Mucosa of descending colon (tissue), 3 donors: ENCODE measurements at regions not wholly inside any gene's neighbourhood (a gene's known extent, or its start where the extent isn't known, plus 50 kb on each side); places are given as distances from the start of the nearest gene placed in this dataset.

Experiments used
- ATAC-seq: fragments of 200-7000 bp; cut with Tn5 transposase; one replicate; pipeline ENCODE4 v1.9.1; 2020; ENCODE audit warnings: mild to moderate bottlenecking, moderate library complexity
- DNase-seq, 3 donors: peaks; one replicate each; pipeline ENCODE4 v3.0.0-alpha.2; 2020
- H3K36me3 ChIP-seq: fragments of 200-600 bp; one replicate; pipeline ENCODE4 v1.8.0; 2021; ENCODE audit warnings: low read depth, mild to moderate bottlenecking
- H3K4me1 ChIP-seq: fragments of 200-600 bp; one replicate; pipeline ENCODE4 v1.8.0; 2021; ENCODE audit warnings: low read depth, mild to moderate bottlenecking
- H3K4me3 ChIP-seq: fragments of 200-600 bp; one replicate; pipeline ENCODE4 v1.8.0; 2021; ENCODE audit warnings: mild to moderate bottlenecking
- H3K9me3 ChIP-seq: fragments of 200-600 bp; one replicate; pipeline ENCODE4 v1.8.0; 2021; ENCODE audit warnings: mild to moderate bottlenecking
- intact Hi-C, 2 donors: fragments of 100-400 bp; cut with DNase I in 1 of 2; cut with micrococcal nuclease in 1 of 2; formaldehyde crosslinking; loops; one replicate each; pipeline versions ENCODE4 v1.11.0 to v1.11.1; 2022; cut with DNase I, micrococcal nuclease
- TF ChIP-seq, protein P1 (sequence below): fragments of 200-600 bp; IDR thresholded peaks from one replicate; pipeline ENCODE4 v1.8.0; 2022; ENCODE audit warnings: antibody characterized with exemption, mild to moderate bottlenecking
- donor health status: DM: no; HTN: no; CAD: no; lungs with moderate emphysema.
- donor health status: DM: no; HTN: no; CAD: no.
- donor health status: DM: no; HTN: yes; CAD: no.

DNA sequence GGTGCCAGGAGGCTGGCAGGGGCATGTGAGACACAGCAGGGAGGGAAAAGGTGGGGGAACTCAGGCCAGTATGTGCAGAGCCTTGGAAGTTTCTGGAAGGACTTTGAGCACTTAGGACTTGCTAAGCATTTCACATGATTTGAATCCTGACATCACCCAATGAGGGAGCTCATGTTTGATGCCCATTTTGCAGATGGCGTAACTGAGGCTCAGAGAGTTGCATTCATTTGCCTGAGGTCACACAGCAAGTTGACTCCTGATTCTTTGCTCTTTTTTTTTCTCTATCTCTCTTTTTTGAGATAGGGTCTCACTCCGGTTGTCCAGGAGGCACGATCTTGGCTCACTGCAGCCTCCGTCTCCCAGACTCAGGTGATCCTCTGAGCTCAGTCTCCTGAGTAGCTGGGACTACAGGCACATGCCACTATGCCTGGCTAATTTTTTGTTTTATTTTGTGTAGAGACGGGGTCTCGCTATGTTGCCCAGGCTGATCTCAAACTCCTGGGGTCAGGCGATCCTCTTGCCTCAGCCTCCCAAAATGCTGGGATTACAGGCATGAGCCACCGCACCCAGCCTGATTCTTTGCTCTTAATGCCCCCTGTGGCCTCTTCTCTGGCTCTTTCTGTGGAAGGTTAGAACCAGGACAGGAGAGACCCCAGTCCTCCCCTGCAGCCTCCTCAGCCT lies 246.1 kb downstream of the RBM19 start:
- no peaks in the 10 kb centered on the region for H3K9me3 ChIP-seq
- TF ChIP-seq, protein P1, sequence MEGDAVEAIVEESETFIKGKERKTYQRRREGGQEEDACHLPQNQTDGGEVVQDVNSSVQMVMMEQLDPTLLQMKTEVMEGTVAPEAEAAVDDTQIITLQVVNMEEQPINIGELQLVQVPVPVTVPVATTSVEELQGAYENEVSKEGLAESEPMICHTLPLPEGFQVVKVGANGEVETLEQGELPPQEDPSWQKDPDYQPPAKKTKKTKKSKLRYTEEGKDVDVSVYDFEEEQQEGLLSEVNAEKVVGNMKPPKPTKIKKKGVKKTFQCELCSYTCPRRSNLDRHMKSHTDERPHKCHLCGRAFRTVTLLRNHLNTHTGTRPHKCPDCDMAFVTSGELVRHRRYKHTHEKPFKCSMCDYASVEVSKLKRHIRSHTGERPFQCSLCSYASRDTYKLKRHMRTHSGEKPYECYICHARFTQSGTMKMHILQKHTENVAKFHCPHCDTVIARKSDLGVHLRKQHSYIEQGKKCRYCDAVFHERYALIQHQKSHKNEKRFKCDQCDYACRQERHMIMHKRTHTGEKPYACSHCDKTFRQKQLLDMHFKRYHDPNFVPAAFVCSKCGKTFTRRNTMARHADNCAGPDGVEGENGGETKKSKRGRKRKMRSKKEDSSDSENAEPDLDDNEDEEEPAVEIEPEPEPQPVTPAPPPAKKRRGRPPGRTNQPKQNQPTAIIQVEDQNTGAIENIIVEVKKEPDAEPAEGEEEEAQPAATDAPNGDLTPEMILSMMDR = no peak
- H3K4me3 ChIP-seq = no peak overlapping the region
- intact Hi-C loops = no loop called here
- no peaks in the 10 kb centered on the region for H3K36me3 ChIP-seq
- DNase-seq (no peak), ATAC-seq (no peak)
- no peaks in the 10 kb centered on the region for H3K4me1 ChIP-seq

DNA sequence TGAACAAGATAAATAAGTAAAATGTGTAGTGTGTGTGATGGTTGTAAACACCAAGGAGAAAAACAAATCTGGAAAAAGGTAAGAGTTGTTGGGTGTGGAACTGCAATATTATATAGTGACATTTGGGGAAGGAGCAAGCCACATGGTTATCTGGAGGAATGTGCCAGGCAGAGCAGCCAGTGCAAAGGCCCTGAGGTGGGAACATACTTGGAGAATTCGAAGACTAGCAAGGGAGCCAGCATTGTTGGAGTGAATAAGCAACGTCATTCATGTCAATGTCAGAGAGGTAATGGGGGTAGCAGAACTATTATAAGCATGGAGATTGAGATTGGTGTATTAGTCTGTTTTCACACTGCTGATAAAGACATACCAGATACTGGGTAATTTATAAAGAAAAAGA lies 241.5 kb upstream of the LHX5 start:
- TF ChIP-seq, protein P1 = no peak
- ATAC-seq = no peak
- Histone ChIP-seq H3K4me3 (no peak overlapping the region), H3K9me3 (no peaks in the 10 kb centered on the region), H3K4me1 (no peaks in the 10 kb centered on the region), H3K36me3 (no peaks in the 10 kb centered on the region)
- no peak for DNase-seq
- intact Hi-C loops = no loop called here

DNA sequence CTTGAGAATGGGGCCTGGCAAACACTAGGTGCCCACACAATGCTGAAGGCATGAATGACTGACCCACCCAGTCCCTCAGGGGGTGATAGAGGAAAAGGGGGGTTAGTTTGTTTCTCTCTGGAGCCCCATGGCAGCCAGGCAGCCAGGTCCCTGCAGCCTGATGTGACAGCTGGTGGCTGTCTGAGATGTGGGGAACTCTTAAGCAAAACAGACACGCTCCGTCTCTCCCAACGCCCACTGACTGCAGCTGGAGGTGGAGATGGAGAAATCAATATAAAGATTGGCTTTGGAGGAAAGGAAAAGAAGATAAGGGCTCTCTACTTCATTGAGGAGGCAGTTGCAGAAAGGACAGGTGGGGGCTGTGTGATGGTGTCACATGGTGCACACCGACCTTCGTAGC lies 240.8 kb upstream of the LHX5 start:
- TF ChIP-seq, protein P1 = no peak
- Histone ChIP-seq H3K9me3 (no peaks in the 10 kb centered on the region), H3K4me1 (no peaks in the 10 kb centered on the region), H3K36me3 (no peaks in the 10 kb centered on the region), H3K4me3 (no peak overlapping the region)
- intact Hi-C loops = no loop called here
- DNase-seq (no peak), ATAC-seq (no peak)

DNA sequence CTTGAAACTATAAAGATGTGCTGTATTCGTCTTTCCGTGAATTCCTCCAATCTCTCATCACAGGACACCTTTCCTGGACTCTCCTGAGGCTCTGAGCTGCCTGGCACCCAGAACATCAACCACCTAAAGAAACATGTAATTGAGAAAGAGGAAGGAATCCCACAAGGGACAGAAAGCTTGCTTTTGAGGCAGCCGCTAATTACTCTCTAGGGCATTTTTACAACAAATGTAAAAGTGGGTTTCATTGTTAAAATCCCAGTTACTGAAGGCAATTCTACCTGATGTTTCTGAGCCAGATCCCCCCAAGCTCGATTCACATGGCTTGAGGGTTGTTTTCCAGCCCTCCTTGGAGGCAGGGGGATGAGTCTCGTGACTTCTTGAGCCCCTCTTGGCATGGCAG lies 238.5 kb upstream of the LHX5 start:
- H3K36me3 ChIP-seq = no peaks in the 10 kb centered on the region
- DNase-seq = no peak
- H3K9me3 ChIP-seq = no peaks in the 10 kb centered on the region
- intact Hi-C loops = no loop called here
- no peaks in the 10 kb centered on the region for H3K4me1 ChIP-seq
- ATAC-seq = no peak
- TF ChIP-seq, protein P1 = no peak
- no peak overlapping the region for H3K4me3 ChIP-seq

DNA sequence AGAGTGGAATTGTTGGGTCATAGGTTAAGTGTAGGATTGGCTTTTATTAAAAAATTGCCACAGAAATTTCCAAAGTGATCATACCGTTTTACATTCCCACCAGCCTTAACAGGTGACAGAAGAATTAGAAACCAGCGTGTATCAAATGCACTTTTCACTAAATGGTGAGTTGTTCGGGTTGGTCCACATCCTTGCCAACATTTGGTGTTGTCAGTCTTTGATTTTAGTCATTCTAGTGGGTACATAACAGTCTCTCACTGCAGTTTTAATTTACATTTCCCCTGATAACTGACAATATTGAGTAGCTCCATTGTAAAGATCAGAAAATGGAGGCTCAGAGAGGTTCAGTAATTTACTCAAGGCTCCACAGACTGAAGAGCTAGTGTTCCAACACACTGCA lies 237.8 kb upstream of the LHX5 start:
- no peaks in the 10 kb centered on the region for H3K4me1 ChIP-seq
- TF ChIP-seq, protein P1 = no peak
- ATAC-seq (no peak), DNase-seq (no peak)
- no peaks in the 10 kb centered on the region for H3K9me3 ChIP-seq
- no peaks in the 10 kb centered on the region for H3K36me3 ChIP-seq
- intact Hi-C loops = no loop called here
- H3K4me3 ChIP-seq = no peak overlapping the region

DNA sequence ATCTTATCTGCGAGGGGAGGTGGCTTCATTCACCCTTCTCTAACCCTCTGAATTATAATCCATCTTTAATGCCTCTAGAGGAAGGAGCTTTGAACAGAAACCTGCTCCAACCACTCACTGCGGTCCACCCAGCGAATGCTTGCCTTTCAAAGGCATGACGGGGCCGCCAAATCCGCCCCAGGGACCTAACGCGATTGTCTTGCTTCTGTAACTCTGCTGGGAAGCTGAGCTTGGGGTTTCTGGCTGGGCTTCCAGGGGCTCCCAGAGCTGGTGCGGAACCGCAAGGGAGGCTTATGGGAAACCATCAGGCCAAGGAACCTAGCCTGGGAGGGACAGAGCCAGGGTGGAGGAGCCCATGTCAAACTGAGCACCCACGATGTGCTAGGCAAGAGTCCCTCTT lies 231.2 kb upstream of the LHX5 start:
- ATAC-seq (no peak), DNase-seq (no peak)
- no peak overlapping the region for H3K4me3 ChIP-seq
- H3K36me3 ChIP-seq = no peaks in the 10 kb centered on the region
- TF ChIP-seq, protein P1 = no peak
- no peaks in the 10 kb centered on the region for H3K9me3 ChIP-seq
- intact Hi-C loops = no loop called here
- no peaks in the 10 kb centered on the region for H3K4me1 ChIP-seq
